Epithelial cell of esophagus (primary cell): ENCODE measurements at regions not wholly inside any gene's neighbourhood (a gene's known extent, or its start where the extent isn't known, plus 50 kb on each side); places are given as distances from the start of the nearest gene placed in this dataset.

Experiments used
- DNase-seq: peaks from one replicate; pipeline ENCODE4 v3.0.0; 2010; ENCODE audit warnings: low read depth
- H3K4me3 ChIP-seq: 2 replicates; pipeline ENCODE4 v1.5.1; 2011; ENCODE audit warnings: mild to moderate bottlenecking, low read length, control low read depth
- CTCF ChIP-seq: IDR thresholded peaks from 2 replicates; pipeline ENCODE4 v1.5.1; 2011; ENCODE audit warnings: low read depth, mild to moderate bottlenecking, low read length, control low read depth, inconsistent platforms; ENCODE audit not compliant: insufficient read depth; ENCODE audit errors: missing control alignments

- no peak overlapping the region for H3K4me3 ChIP-seq
- DNase-seq, result no peak
- TF ChIP-seq CTCF, result no peak
These were observed 631.0 kb downstream of the BCL11A start for GRCh38 chr2:59922450-59922849.

- TF ChIP-seq CTCF, result no peak
- H3K4me3 ChIP-seq, result no peak overlapping the region
- DNase-seq, result no peak
These were observed 631.7 kb downstream of the BCL11A start for GRCh38 chr2:59921743-59922142.

GRCh38 chr2:59920961-59921360 is 632.5 kb downstream of the BCL11A start:
- no peak overlapping the region for H3K4me3 ChIP-seq
- TF ChIP-seq CTCF, result no peak
- no peak for DNase-seq

- DNase-seq, result no peak
- no peak for TF ChIP-seq CTCF
- no peak overlapping the region for H3K4me3 ChIP-seq
These were observed 633.1 kb downstream of the BCL11A start for GRCh38 chr2:59920307-59920706.

GRCh38 chr2:59919579-59919978 is 633.9 kb downstream of the BCL11A start:
- no peak overlapping the region for H3K4me3 ChIP-seq
- no peak for TF ChIP-seq CTCF
- no peak for DNase-seq

- no peak for DNase-seq
- TF ChIP-seq CTCF, result no peak
- no peak overlapping the region for H3K4me3 ChIP-seq
These were observed 641.4 kb downstream of the BCL11A start for GRCh38 chr2:59912042-59912441.

GRCh38 chr2:59910166-59910565 is 643.3 kb downstream of the BCL11A start:
- no peak for DNase-seq
- no peak overlapping the region for H3K4me3 ChIP-seq
- no peak for TF ChIP-seq CTCF
